COLO668 (cell line): ENCODE measurements at regions not wholly inside any gene's neighbourhood (a gene's known extent, or its start where the extent isn't known, plus 50 kb on each side); places are given as distances from the start of the nearest gene placed in this dataset.
"Not testable (repeated sequence)": the region's sequence is repeated elsewhere in the genome, so short reads cannot be mapped to it uniquely, and the experiment has no call there.

Experiments used
- DNase-seq: peaks from one replicate; lab custom pipeline; 2025; ENCODE audit not compliant: unreplicated experiment; lab: John Stamatoyannopoulos, UW

DNA sequence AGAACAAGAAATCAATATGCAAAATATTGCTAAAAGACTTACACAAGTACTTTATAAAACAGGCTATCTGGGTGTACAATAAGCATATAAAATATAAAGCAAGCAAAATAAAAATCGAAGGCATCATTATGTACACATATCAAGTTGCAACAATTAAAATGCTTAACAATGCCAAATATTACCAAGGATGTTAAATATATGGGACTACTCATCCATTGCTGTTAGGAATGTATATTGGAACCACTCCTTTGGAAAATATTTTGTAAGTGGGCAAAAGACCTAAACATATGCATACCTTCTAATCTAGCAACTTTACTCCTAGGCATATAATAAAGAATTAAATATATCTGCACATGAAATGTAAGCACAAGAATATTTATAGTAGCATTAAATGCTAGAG lies 632.6 kb upstream of the COX7C start:
- DNase-seq: no peak

DNA sequence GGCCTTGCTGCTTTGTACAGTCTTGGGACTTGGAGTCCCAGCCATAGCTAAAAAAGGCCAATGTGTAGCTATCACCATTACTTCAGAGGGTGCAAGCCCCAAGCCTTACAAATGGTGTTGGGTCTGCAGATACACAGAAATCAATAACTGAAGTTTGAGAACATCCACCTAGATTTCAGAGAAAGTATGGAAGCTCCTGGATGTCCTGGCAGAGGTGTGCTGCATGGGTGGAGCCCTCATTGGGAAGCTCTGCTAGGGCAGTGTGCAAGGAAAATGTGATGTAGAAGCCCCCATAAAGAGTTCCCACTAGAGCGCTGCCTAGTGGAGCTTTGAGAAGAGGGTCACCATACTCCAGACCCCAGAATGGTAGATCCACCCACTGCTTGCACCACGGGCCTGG lies 626.7 kb upstream of the COX7C start:
- no peak for DNase-seq

GRCh38 chr5:85994653-85995052 lies 623.1 kb upstream of the COX7C start:
- DNase-seq: not testable (repeated sequence)

DNA sequence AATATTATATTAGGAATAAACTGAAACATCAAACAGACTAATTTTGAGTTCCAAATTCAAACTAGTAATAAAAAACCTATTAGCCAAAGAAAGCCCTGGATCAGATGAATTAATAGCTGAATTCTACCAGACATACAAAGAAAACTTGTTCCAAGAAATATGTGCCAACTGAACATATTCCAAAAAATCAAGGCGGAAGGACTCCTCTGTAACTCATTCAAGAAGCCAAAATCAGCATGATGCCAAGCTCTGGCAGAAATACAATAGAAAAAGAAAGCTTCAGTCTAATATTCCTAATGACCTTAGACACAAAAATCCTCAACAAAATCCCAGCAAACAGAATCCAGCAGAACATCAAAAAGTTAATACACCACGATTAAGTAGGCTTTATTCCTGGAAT lies 619.1 kb upstream of the COX7C start:
- no peak for DNase-seq

GRCh38 chr5:86008293-86008692 lies 609.4 kb upstream of the COX7C start:
- DNase-seq: no peak

GRCh38 chr5:86008704-86009103 lies 609.0 kb upstream of the COX7C start:
- DNase-seq: no peak

DNA sequence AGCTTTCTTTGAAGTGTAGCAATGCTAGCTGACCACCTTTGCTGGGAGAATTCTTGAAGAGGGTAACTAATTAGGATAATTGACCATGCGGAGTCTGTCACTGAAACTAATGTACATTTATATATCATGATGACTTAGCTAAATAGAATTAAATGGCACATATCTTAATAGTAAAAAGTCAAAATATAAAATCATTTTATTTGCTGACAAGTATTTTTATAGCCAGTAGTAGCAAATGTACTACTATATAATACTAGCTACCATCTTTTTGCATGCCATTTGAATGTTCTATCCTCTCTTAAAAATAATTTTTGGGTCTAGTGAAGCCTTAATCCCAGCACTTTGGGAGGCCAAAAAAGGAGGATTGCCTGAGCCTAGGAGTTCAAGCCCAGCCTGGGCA lies 605.8 kb upstream of the COX7C start:
- DNase-seq: no peak

DNA sequence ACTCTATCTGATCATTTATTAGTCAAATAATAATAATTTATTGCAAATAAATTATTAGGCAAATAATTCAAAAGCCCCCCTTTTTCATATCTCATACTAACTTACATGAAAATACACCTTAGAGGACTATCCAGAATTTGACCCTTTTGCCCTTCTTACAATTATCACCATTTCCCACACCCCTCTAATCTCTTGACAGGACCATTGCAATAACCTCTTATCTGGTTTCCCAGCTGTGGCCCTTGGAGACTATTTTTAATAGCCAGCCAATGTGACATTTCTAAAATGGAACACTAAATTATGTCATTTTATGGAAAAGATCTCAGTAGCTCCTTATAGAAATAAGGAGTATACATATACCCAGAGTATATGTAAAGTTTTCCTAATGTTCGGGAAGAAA lies 588.4 kb upstream of the COX7C start:
- DNase-seq: no peak

DNA sequence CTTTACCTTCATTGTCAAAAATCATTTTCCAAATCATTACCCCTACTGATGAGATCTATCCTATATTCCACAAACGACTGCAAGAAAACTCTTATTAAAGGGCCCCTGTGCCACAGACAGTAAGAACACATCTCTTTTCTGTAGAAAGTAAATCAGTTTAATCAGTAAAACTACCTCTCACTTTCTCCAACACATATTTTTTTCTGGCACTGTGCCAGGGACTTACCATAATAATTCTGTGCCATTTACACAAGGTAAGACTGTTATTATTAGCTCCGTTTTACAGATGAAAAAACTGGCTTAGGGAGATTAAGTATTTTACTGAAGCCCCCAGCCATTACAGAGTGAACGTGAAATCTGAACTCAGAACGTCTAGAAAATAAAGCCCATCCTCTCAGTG lies 587.0 kb upstream of the COX7C start:
- no peak for DNase-seq

- no peak for DNase-seq
These were observed 579.2 kb upstream of the COX7C start for GRCh38 chr5:86038566-86038965.

DNA sequence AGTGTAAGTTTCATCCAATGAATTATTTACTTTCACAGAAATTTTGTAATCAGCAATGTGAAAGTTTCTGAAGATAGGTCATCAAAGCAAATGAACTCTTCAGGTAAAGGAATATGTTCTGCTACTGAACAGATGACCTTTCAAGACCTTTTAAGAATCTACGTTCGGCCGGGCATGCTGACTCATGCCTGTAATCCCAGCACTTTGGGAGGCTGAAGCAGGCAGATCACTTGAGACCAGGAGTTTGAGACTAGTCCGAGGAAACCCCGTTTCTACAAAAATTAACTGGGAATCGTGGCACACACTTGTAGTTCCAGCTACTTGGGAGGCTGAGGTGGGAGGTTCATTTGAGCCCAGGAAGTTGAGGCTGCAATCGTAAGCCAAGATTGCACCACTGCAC lies 578.4 kb upstream of the COX7C start:
- no peak for DNase-seq

DNA sequence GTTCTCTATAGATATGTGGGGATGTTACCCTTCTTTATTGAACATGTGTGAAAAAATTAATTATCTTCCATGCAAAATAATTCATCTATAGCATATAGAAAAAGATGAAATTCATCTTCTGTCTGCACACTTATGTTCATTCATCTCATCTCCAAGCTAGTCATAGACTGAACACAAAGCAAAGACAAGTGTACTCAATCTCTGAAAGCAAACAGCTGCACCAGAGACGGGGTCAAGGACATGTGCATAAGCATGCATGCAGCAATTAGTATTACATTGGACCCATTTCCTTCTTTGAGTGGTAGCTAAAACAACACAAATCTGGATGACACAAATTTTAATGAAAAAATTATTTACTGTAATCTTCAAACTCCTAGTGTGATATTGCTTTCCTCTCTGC lies 547.0 kb upstream of the COX7C start:
- DNase-seq: no peak

- DNase-seq: no peak
These were observed 543.4 kb upstream of the COX7C start for GRCh38 chr5:86074297-86074696.

DNA sequence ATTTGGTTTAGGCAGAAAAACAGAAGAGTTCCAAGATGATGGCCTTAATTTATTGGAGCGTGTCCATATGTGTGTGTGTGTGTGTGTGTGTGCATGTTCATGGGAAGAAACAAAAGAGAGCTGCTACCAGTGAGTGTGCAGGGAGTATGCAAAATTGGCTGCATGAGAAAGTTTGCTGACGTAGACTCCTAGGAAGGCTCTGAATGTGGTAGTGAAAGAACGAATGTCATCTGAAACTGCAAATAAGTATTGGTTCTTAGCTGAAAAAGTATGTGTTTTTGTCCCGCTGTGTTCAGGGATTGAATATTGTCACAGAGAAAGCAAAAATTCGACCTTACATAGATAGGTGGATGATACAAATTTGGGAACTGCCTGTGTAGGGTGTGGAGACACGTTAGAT lies 542.6 kb upstream of the COX7C start:
- no peak for DNase-seq

DNA sequence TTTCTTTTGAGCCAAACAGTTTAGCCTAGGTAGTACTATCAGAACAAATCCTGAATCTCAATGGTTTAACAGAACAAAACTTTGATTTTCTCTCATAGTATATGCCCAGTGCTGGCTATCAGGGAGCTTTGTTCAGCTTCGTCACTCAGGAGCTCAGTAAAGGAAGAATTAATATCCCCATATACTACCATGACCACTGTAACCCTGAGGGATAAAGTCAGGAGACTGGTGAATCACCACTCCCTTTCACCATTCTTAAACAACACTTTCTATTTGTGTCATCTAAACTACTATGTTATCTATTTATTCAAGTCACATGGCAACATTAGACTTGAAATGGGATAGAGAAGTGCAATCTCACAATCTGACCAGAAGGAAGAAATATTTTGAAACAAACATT lies 522.6 kb upstream of the COX7C start:
- DNase-seq: no peak

DNA sequence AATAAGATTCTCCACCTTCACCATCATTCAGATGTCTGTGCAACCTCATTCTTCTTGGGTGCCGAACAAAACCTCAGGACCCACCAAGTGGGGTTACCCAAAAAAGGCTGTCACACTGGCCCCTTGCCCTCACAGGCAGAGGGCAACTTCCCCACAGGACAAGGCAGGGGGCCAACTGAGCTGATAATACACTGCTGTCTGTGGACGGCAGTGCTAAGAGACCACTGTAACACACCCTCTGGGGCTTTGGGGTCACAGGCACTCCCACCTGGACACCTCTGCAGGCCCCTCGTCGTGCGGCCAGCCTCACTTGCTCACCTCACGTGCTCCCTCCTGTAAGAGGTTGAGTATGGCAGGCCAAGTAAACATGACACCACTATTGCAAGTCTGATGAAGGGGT lies 515.8 kb upstream of the COX7C start:
- no peak for DNase-seq

- no peak for DNase-seq
These were observed 508.9 kb upstream of the COX7C start for GRCh38 chr5:86108825-86109224.

DNA sequence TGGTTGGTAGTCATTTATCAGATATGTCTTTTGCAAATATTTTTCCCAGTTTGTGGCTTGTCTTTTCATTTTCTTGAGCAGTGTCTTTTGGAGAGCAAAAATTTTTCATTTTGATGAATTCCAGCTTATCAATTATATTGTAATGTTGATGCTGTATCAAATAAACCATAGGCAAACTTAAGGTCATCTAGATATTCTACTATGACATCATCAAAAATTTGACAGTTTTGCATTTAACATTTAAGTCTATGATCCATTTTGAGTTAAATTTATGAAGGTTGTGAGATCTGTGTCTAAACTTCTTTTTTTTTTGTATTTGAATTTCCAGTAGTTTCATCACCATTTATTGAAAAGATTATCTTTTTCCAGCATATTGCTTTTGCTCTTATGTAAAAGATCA lies 505.5 kb upstream of the COX7C start:
- DNase-seq: no peak

DNA sequence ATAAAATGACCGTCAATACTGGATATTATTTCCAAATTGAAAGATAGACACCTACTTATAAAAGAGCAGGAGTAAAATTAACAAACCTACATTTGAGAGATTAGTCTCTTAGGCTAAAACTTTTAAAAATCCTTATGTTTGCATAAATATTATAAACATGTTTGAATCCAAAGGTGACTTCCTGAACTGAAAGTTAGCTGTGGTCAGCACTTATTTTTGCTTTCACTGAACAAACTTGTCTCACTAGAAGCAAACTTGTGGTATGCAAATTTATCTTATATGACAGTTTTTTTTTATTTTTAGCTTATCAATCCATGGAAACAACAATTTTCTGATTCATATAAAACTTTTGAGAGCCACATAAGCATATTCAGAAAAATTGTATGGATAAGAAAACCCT lies 502.6 kb upstream of the COX7C start:
- DNase-seq: no peak

DNA sequence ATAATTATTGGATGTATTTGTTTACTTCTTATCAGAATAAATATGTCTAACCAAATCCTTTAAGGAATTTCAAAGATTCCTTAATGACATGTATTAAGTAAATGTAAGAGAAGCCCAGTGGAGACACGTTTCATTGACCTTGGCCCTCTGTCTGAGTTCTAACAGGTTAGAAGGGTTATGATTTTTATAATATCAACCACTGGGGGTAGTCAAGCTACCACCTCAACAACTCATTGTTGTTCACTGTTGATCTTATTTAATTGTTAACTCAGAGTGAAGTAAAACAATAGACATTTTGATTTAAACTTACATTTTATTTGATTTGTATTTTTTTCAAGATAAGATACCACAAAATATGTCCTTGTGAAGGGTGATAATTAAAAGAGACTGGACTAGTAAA lies 499.2 kb upstream of the COX7C start:
- no peak for DNase-seq

- no peak for DNase-seq
These were observed 493.4 kb upstream of the COX7C start for GRCh38 chr5:86124333-86124732.

- DNase-seq: no peak
These were observed 491.8 kb upstream of the COX7C start for GRCh38 chr5:86125731-86126601.

DNA sequence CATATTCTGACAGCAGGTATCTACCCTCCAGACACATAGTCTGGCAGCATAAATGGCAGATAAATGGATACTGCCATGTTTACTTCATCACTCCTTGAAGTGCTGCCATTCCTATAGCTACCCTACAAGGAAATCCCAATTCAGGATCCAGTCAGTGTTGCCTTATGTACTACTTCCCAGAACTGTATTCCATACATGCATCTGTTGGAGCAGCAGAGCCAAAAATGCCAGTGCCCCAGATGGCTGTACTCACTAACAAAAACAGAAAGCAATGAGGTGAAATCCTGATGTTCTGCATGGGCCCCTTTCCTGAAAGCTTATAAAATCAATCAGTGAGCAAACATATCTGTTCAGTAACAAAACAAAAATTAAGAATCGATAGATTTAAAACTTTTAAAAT lies 490.0 kb upstream of the COX7C start:
- no peak for DNase-seq
